ENCODE measurements at regions not wholly inside any gene's neighbourhood (a gene's known extent, or its start where the extent isn't known, plus 50 kb on each side); places are given as distances from the start of the nearest gene placed in this dataset.

DNA sequence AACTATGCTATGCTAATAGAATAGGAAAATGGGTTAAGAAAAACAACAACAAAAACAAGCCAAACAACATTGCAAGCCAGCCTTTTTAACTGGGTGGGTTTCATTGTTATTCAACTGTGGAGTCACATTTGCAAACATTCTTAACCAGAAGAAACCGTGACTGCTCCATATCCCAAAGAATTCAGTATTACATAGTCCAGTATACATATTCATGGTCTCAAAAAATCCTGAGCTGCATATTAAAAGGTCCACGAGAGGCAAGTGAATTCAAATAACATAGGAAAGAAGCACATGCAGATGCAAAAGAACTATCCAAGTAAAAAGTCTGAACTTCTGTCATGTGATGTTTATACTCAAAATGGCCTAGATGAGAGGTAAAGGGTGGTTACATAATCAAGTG is 179.1 kb upstream of the ETAA1 start:
- Histone ChIP-seq H3K36me3 (ENCODE audit: control insufficient read depth in 2 of 2, extremely low read depth in 1 of 2, insufficient read depth in 2 of 2, low read length in 2 of 2) (no peaks in the 10 kb centered on the region), H3K79me2 (ENCODE audit: control insufficient read depth, insufficient read depth, low read length) (no peaks in the 10 kb centered on the region), H3K9me3 (replicated peaks; ENCODE audit: control insufficient read depth, insufficient read depth, low read length) (no peaks in the 10 kb centered on the region), H3K4me2 (ENCODE audit: insufficient read depth, low read length) (no peak overlapping the region), H3K9me1 (replicated peaks; ENCODE audit: control insufficient read depth, extremely low read depth, insufficient read depth, low read length) (no peaks in the 10 kb centered on the region), H2AFZ (ENCODE audit: low read depth, low read length) (no peak overlapping the region), H4K20me1 (replicated peaks; ENCODE audit: control insufficient read depth, extremely low read depth, insufficient read depth, low read length) (no peaks in the 10 kb centered on the region), H3K9ac (replicated peaks; ENCODE audit: extremely low read depth, insufficient read depth, low read length) (no peak overlapping the region), H3K4me1 (ENCODE audit: control insufficient read depth, extremely low read depth, insufficient read depth, low read length) (no peaks in the 10 kb centered on the region), H3K27me3 (ENCODE audit: control insufficient read depth in 2 of 2, insufficient read depth in 2 of 2, low read length in 2 of 2) (no peaks in the 10 kb centered on the region), H3K4me3 (replicated peaks in 1 of 3; ENCODE audit: insufficient read depth in 1 of 3, low read depth in 1 of 3, low read length in 3 of 3) (no peak overlapping the region), H3K27ac (ENCODE audit: insufficient read depth, low read depth, low read length) (no peak overlapping the region)
- DNase-seq (ENCODE audit: low read depth, low spot score) (no peak), FAIRE-seq (no peak)
- no TSS peak for BruUV-seq (replicated peaks)
- dilution Hi-C loops (cut with MboI; ENCODE audit: extremely low pct_ligation_motif_present, low sequenced_read_pairs), result no loop called here
- TF ChIP-seq EZH2 (IDR thresholded peaks at IDR 0.05; ENCODE audit: borderline replicate concordance, low read depth, low read length, severe bottlenecking) (no peak), MYC (IDR thresholded peaks at IDR 0.05; ENCODE audit: low read depth, low read length) (no peak), POLR2A (IDR thresholded peaks at IDR 0.05; ENCODE audit: low read depth, low read length) (no peak), FOS (IDR thresholded peaks at IDR 0.05; ENCODE audit: borderline replicate concordance, insufficient read depth, low read length) (no peak), POLR2AphosphoS5 (IDR thresholded peaks at IDR 0.05; ENCODE audit: insufficient read depth, low read depth, low read length) (no peak), JUN (IDR thresholded peaks at IDR 0.05; ENCODE audit: borderline replicate concordance, insufficient read depth, insufficient read length, low read depth) (no peak), GATA2 (IDR thresholded peaks at IDR 0.05; ENCODE audit: insufficient read depth, insufficient read length, low read depth, low read length) (no peak)
- TF ChIP-seq, protein P1, sequence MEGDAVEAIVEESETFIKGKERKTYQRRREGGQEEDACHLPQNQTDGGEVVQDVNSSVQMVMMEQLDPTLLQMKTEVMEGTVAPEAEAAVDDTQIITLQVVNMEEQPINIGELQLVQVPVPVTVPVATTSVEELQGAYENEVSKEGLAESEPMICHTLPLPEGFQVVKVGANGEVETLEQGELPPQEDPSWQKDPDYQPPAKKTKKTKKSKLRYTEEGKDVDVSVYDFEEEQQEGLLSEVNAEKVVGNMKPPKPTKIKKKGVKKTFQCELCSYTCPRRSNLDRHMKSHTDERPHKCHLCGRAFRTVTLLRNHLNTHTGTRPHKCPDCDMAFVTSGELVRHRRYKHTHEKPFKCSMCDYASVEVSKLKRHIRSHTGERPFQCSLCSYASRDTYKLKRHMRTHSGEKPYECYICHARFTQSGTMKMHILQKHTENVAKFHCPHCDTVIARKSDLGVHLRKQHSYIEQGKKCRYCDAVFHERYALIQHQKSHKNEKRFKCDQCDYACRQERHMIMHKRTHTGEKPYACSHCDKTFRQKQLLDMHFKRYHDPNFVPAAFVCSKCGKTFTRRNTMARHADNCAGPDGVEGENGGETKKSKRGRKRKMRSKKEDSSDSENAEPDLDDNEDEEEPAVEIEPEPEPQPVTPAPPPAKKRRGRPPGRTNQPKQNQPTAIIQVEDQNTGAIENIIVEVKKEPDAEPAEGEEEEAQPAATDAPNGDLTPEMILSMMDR (IDR thresholded peaks at IDR 0.05; ENCODE audit: extremely low read depth in 1 of 2, insufficient read depth in 1 of 2, low read depth in 1 of 2, low read length in 2 of 2), result no peak
- TF ChIP-seq, protein P2, sequence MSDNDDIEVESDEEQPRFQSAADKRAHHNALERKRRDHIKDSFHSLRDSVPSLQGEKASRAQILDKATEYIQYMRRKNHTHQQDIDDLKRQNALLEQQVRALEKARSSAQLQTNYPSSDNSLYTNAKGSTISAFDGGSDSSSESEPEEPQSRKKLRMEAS (IDR thresholded peaks at IDR 0.05; ENCODE audit: insufficient read depth, insufficient read length), result no peak
- POLR2A ChIA-PET, result no interaction called here
- CTCF ChIA-PET, result interaction anchor here (0.6 to 2.1 kb wide), 2 partner anchors 783 to 813 kb away, joined by 4 to 5 read pairs; no protein-coding TSS in a partner anchor
- intact Hi-C loops (cut with micrococcal nuclease), result loop anchor here (5.0 to 10.0 kb wide), 3 partner anchors 259 to 814 kb away; no protein-coding TSS in a partner anchor

Measured in endothelial cell of umbilical vein (primary cell).